Kidney (tissue), 13 donors: ENCODE measurements at regions not wholly inside any gene's neighbourhood (a gene's known extent, or its start where the extent isn't known, plus 50 kb on each side); places are given as distances from the start of the nearest gene placed in this dataset.

ENCODE experiments used
- DNase-seq, 5 donors: peaks; one replicate each; pipeline ENCODE4 v3.0.0-alpha.2; 2013 to 2020
- FAIRE-seq: peaks from 2 replicates; lab custom pipeline; 2012; peaks lifted over from hg19 to GRCh38; lab: Jason Lieb, UNC
- H3K27ac ChIP-seq, 2 donors: one replicate each; pipeline ENCODE4 v1.7.0; 2013; ENCODE audit warnings: low read depth in 2 of 2, low read length in 2 of 2, inconsistent platforms in 1 of 2
- H3K27me3 ChIP-seq: one replicate; pipeline ENCODE4 v1.7.1; 2013; ENCODE audit warnings: low read length, inconsistent platforms; ENCODE audit not compliant: control insufficient read depth, insufficient read depth
- H3K36me3 ChIP-seq, 3 donors: one replicate each; pipeline versions ENCODE4 v1.7.0 to v1.7.1; 2013; ENCODE audit warnings: low read length in 3 of 3, control low read depth in 1 of 3, inconsistent platforms in 1 of 3; ENCODE audit not compliant: insufficient read depth in 3 of 3, control insufficient read depth in 2 of 3
- H3K4me1 ChIP-seq, 3 donors: one replicate each; pipeline versions ENCODE4 v1.7.0 to v1.7.1; 2013; ENCODE audit warnings: low read length in 3 of 3, inconsistent platforms in 1 of 3, low read depth in 1 of 3; ENCODE audit not compliant: control insufficient read depth in 2 of 3, insufficient read depth in 2 of 3
- H3K4me3 ChIP-seq, 3 donors: one replicate each; pipeline versions ENCODE4 v1.7.0 to v1.8.1; 2013; ENCODE audit warnings: low read length in 3 of 3, control low read depth in 1 of 3, inconsistent platforms in 1 of 3
- H3K9ac ChIP-seq, 3 donors: one replicate each; pipeline versions ENCODE4 v1.7.0 to v1.7.1; 2013; ENCODE audit warnings: low read length in 3 of 3, control low read depth in 1 of 3, inconsistent platforms in 1 of 3
- H3K9me3 ChIP-seq, 3 donors: one replicate each; pipeline versions ENCODE4 v1.7.0 to v1.7.1; 2013; ENCODE audit warnings: low read length in 3 of 3, control low read depth in 1 of 3, inconsistent platforms in 1 of 3; ENCODE audit not compliant: control insufficient read depth in 2 of 3, insufficient read depth in 1 of 3
- CTCF ChIP-seq: IDR thresholded peaks from 3 replicates; pipeline ENCODE4 v1.5.1; 2012; ENCODE audit warnings: mild to moderate bottlenecking, moderate library complexity, borderline replicate concordance; ENCODE audit not compliant: insufficient read depth; ENCODE audit errors: extremely low read depth
- intact Hi-C: fragments of 100-400 bp; cut with DNase I; formaldehyde crosslinking; loops from one replicate; pipeline ENCODE4 v1.11.1; 2022
- donor health status: control.
- donor health status: control.
- donor health status: control.
- donor health status: control.
- donor health status: control.
- donor health status: DM: yes; HTN: yes; CAD: no.
- donor health status: Normal renal cell carcinoma (clear cell type).

DNA sequence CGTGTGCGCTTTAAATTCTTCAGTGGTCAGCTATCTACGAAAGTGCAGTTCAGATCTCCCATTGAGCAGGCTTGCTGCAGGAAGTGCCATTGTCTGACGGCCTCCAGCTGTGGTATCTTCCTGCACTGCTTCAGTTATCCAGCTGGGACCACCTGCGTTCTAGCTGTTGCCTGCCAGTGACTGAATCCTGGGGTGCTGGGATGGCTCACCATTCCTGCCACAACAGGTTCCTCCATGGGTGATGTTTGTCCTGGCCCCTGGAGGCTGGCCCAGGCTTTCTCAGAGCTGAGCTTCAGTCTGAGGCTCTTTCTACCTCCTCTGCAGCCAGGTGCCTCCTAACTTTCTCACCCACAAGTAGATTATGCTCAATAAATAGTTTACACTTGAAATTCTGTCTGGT, 498.5 kb upstream of the HS6ST1 start:
- H3K36me3 ChIP-seq: no peaks in the 10 kb centered on the region
- H3K27me3 ChIP-seq: no peaks in the 10 kb centered on the region
- FAIRE-seq: no peak
- H3K9ac ChIP-seq: no peak overlapping the region
- no peak overlapping the region for H3K27ac ChIP-seq
- H3K4me3 ChIP-seq: no peak overlapping the region
- no peaks in the 10 kb centered on the region for H3K4me1 ChIP-seq
- intact Hi-C loops: no loop called here
- peak in 3 of 5 donors; percentile 48 to 76 (median 52) for DNase-seq
- H3K9me3 ChIP-seq: no peaks in the 10 kb centered on the region
- no peak for TF ChIP-seq CTCF

DNA sequence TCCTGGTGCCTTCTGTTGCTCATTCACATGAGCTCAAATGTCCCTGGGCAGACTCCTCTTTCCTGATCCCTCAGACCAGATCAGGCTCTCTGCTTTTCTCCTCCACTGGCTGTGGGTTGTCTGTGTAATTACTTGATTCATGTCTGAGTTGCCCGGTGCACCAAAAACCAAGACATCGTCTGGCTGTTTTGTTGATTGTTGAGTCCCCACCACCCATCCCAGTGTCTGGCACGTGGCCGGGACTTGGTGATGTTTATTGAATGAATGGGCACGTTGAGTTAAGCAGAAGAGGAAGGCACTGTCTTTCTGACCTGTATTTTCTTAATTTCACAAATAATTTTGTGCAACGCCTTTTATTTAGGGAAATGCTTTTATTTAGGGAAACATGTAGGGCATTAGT, 499.1 kb upstream of the HS6ST1 start:
- Histone ChIP-seq H3K9me3 (no peaks in the 10 kb centered on the region), H3K36me3 (no peaks in the 10 kb centered on the region), H3K27ac (no peak overlapping the region), H3K9ac (no peak overlapping the region), H3K4me3 (no peak overlapping the region), H3K4me1 (no peaks in the 10 kb centered on the region), H3K27me3 (no peaks in the 10 kb centered on the region)
- no peak for TF ChIP-seq CTCF
- DNase-seq: no peak
- FAIRE-seq: no peak
- intact Hi-C loops: no loop called here

DNA sequence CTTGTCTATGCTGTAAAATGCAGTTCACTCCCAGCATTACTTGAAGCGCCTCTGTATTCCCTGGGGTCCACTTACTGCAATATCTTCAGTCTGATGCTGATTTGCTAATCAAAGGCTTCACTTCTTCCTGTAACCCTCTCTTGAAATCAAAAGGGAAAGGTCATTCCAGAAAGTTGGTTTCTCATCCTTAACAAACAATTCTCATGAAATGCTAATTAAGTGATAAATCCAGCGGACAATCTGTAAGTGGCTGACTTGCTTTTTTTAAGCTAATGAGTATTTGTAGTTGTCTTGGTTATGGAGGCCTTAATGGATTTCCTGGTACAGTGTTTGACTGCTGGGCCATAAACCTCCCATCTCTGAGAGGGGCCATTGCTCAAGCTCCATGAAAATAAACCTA, 499.6 kb upstream of the HS6ST1 start:
- Histone ChIP-seq H3K4me1 (no peaks in the 10 kb centered on the region), H3K27ac (no peak overlapping the region), H3K27me3 (no peaks in the 10 kb centered on the region), H3K9ac (no peak overlapping the region), H3K36me3 (no peaks in the 10 kb centered on the region), H3K9me3 (no peaks in the 10 kb centered on the region), H3K4me3 (no peak overlapping the region)
- DNase-seq: no peak
- no peak for FAIRE-seq
- no peak for TF ChIP-seq CTCF
- intact Hi-C loops: no loop called here
